Upper lobe of left lung (tissue), 4 donors: ENCODE measurements at regions not wholly inside any gene's neighbourhood (a gene's known extent, or its start where the extent isn't known, plus 50 kb on each side); places are given as distances from the start of the nearest gene placed in this dataset.

Experiments used
- CTCF ChIP-seq, 6 experiments: fragments of 450-650 bp in 4 of 6; fragments of 200-600 bp in 2 of 6; sonication (generic) in 2 of 6; IDR thresholded peaks; one replicate each; pipeline ENCODE4 v1.5.1; 2016 to 2019; ENCODE audit warnings: antibody characterized with exemption in 6 of 6
- EP300 ChIP-seq, 4 donors: sonication (generic); formaldehyde crosslinking; IDR thresholded peaks; one replicate each; pipeline ENCODE4 v1.5.1; 2017; ENCODE audit warnings: antibody characterized with exemption in 4 of 4, control low read depth in 2 of 4
- POLR2A ChIP-seq, 4 donors: fragments of 450-650 bp; IDR thresholded peaks; one replicate each; pipeline ENCODE4 v1.5.1; 2016 to 2017; ENCODE audit warnings: antibody characterized with exemption in 4 of 4, mild to moderate bottlenecking in 2 of 4
- POLR2AphosphoS5 ChIP-seq, 2 donors: sonication (generic); formaldehyde crosslinking; IDR thresholded peaks; one replicate each; pipeline ENCODE4 v1.5.1; 2017; ENCODE audit warnings: antibody characterized with exemption in 2 of 2

- no peak for TF ChIP-seq CTCF (IDR thresholded peaks at IDR 0.05)
- no peak for TF ChIP-seq POLR2AphosphoS5 (IDR thresholded peaks at IDR 0.05)
- no peak for TF ChIP-seq EP300 (IDR thresholded peaks at IDR 0.05)
- TF ChIP-seq POLR2A (IDR thresholded peaks at IDR 0.05) = no peak
Observed at GRCh38 chr2:9774266-9774665, 69.0 kb upstream of the TAF1B start.
